PC-3 (cell line): ENCODE measurements at regions not wholly inside any gene's neighbourhood (a gene's known extent, or its start where the extent isn't known, plus 50 kb on each side); places are given as distances from the start of the nearest gene placed in this dataset.

ENCODE experiments used
- ATAC-seq: fragments of 200-7000 bp; cut with Tn5 transposase; 2 replicates; pipeline ENCODE4 v1.9.1; 2020; ENCODE audit warnings: mild to moderate bottlenecking, moderate library complexity
- BruUV-seq: library from RNA; stranded (reverse); fragments of 400-500 nt; replicated peaks from 2 replicates; lab custom pipeline; 2021; lab: Mats Ljungman, UMichigan
- CTCF ChIA-PET: fragments of 300-600 bp; sonication (Branson Sonifier 250); formaldehyde crosslinking; loops from one replicate; lab custom pipeline; 2022; ENCODE audit warnings: antibody characterized with exemption; lab: Charles Lee
- POLR2A ChIA-PET: fragments of 300-600 bp; sonication (Branson Sonifier 250); formaldehyde crosslinking; loops from one replicate; lab custom pipeline; 2022; ENCODE audit warnings: antibody characterized with exemption; ENCODE audit not compliant: unreplicated experiment; lab: Charles Lee
- DNase-seq: peaks from one replicate; pipeline ENCODE4 v3.0.0-alpha.2; 2015
- H2AFZ ChIP-seq: fragments of 300-600 bp; sonication (generic); 2 replicates; pipeline ENCODE4 v1.6.0; 2016; ENCODE audit warnings: antibody characterized with exemption, low read length
- H3F3A ChIP-seq: fragments of 300-600 bp; sonication (generic); one replicate; pipeline ENCODE4 v1.6.0; 2017; ENCODE audit warnings: antibody characterized with exemption, low read length, control low read depth, mild to moderate bottlenecking; ENCODE audit not compliant: unreplicated experiment
- H3K27ac ChIP-seq: fragments of 300-600 bp; sonication (generic); 2 replicates; pipeline ENCODE4 v1.5.1; 2016; ENCODE audit warnings: mild to moderate bottlenecking, low read length
- H3K27me3 ChIP-seq: fragments of 300-600 bp; sonication (generic); 2 replicates; pipeline ENCODE4 v1.6.1; 2016; ENCODE audit warnings: low read length, mixed read lengths
- H3K36me3 ChIP-seq: fragments of 300-600 bp; sonication (generic); 2 replicates; pipeline ENCODE4 v1.6.1; 2016; ENCODE audit warnings: low read depth, mixed run types, low read length, mixed read lengths
- H3K4me1 ChIP-seq: fragments of 300-600 bp; sonication (generic); 2 replicates; pipeline ENCODE4 v1.5.1; 2016; ENCODE audit warnings: low read length; ENCODE audit not compliant: insufficient read depth
- H3K4me2 ChIP-seq: fragments of 300-600 bp; sonication (generic); 2 replicates; pipeline ENCODE4 v1.6.0; 2016; ENCODE audit warnings: low read length
- H3K4me3 ChIP-seq: fragments of 300-600 bp; sonication (generic); 2 replicates; pipeline ENCODE4 v1.5.1; 2016; ENCODE audit warnings: mild to moderate bottlenecking, low read length, mixed read lengths
- H3K79me2 ChIP-seq: fragments of 300-600 bp; sonication (generic); 2 replicates; pipeline ENCODE4 v1.6.1; 2017; ENCODE audit warnings: low read length, mixed read lengths
- H3K9ac ChIP-seq: fragments of 300-600 bp; sonication (generic); 2 replicates; pipeline ENCODE4 v1.6.0; 2016; ENCODE audit warnings: mild to moderate bottlenecking, low read length
- H3K9me2 ChIP-seq: fragments of 300-600 bp; sonication (generic); replicated peaks from 2 replicates; pipeline ENCODE4 v1.6.1; 2016; ENCODE audit warnings: mixed run types, low read length, mixed read lengths
- H3K9me3 ChIP-seq: fragments of 300-600 bp; sonication (generic); 2 replicates; pipeline ENCODE4 v1.6.1; 2016; ENCODE audit warnings: low read length, mixed read lengths
- H4K20me1 ChIP-seq: fragments of 300-600 bp; sonication (generic); 2 replicates; pipeline ENCODE4 v1.6.1; 2016; ENCODE audit warnings: low read length, mixed read lengths
- EZH2 ChIP-seq: fragments of 300-600 bp; sonication (generic); IDR thresholded peaks from one replicate; pipeline ENCODE4 v1.6.1; 2017; ENCODE audit warnings: antibody characterized with exemption, mild to moderate bottlenecking, low read length; ENCODE audit not compliant: unreplicated experiment
- EZH2phosphoT487 ChIP-seq: fragments of 300-600 bp; sonication (generic); IDR thresholded peaks from 2 replicates; pipeline ENCODE4 v1.6.1; 2018; ENCODE audit warnings: mild to moderate bottlenecking, antibody characterized with exemption, low read length, borderline replicate concordance
- intact Hi-C: fragments of 100-400 bp; cut with micrococcal nuclease; formaldehyde crosslinking; loops from 2 replicates; pipeline ENCODE4 v1.9.0; 2023
- TF ChIP-seq, protein P1 (sequence below): fragments of 300-600 bp; sonication (generic); conservative IDR thresholded peaks from 2 replicates; pipeline ENCODE4 v1.5.1; 2017; ENCODE audit warnings: antibody characterized with exemption, low read depth, mild to moderate bottlenecking, low read length

GRCh38 chr20:19071446-19071725, 141.1 kb upstream of the SLC24A3 start:
- Histone ChIP-seq H3K4me1 (peaks cover 10% of the 10 kb centered on the region), H2AFZ (no peak overlapping the region), H3K79me2 (no peaks in the 10 kb centered on the region), H4K20me1 (no peaks in the 10 kb centered on the region), H3F3A (no peaks in the 10 kb centered on the region), H3K4me3 (no peak overlapping the region), H3K36me3 (no peaks in the 10 kb centered on the region), H3K9ac (no peak overlapping the region), H3K4me2 (no peak overlapping the region), H3K9me2 (no peaks in the 10 kb centered on the region), H3K27me3 (peaks cover 4% of the 10 kb centered on the region; the same call in 1 of the 2 replicates), H3K9me3 (no peaks in the 10 kb centered on the region), H3K27ac (no peak overlapping the region)
- intact Hi-C loops = no loop called here
- no peak for DNase-seq
- no TSS peak for BruUV-seq
- ATAC-seq = no peak
- POLR2A ChIA-PET = no interaction called here
- TF ChIP-seq EZH2 = no peak
- CTCF ChIA-PET = interaction anchor here (0.7 kb wide), 1 partner anchor 1671 kb away, joined by 4 read pairs; no protein-coding TSS in a partner anchor

- Histone ChIP-seq H2AFZ (no peak overlapping the region), H4K20me1 (no peaks in the 10 kb centered on the region), H3F3A (no peaks in the 10 kb centered on the region), H3K9me2 (no peaks in the 10 kb centered on the region), H3K4me1 (peaks cover 10% of the 10 kb centered on the region), H3K9me3 (no peaks in the 10 kb centered on the region), H3K36me3 (no peaks in the 10 kb centered on the region), H3K4me2 (no peak overlapping the region), H3K27me3 (peaks cover 4% of the 10 kb centered on the region; the same call in 1 of the 2 replicates), H3K79me2 (no peaks in the 10 kb centered on the region), H3K9ac (no peak overlapping the region), H3K27ac (no peak overlapping the region), H3K4me3 (no peak overlapping the region)
- no peak for TF ChIP-seq EZH2phosphoT487
- TF ChIP-seq, protein P1, sequence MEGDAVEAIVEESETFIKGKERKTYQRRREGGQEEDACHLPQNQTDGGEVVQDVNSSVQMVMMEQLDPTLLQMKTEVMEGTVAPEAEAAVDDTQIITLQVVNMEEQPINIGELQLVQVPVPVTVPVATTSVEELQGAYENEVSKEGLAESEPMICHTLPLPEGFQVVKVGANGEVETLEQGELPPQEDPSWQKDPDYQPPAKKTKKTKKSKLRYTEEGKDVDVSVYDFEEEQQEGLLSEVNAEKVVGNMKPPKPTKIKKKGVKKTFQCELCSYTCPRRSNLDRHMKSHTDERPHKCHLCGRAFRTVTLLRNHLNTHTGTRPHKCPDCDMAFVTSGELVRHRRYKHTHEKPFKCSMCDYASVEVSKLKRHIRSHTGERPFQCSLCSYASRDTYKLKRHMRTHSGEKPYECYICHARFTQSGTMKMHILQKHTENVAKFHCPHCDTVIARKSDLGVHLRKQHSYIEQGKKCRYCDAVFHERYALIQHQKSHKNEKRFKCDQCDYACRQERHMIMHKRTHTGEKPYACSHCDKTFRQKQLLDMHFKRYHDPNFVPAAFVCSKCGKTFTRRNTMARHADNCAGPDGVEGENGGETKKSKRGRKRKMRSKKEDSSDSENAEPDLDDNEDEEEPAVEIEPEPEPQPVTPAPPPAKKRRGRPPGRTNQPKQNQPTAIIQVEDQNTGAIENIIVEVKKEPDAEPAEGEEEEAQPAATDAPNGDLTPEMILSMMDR = no peak
- POLR2A ChIA-PET = no interaction called here
- CTCF ChIA-PET = interaction anchor here (0.7 kb wide), 1 partner anchor 1671 kb away, joined by 4 read pairs; no protein-coding TSS in a partner anchor
- no TSS peak for BruUV-seq
- no peak for ATAC-seq
- no peak for DNase-seq
- intact Hi-C loops = no loop called here
These were observed 140.4 kb upstream of the SLC24A3 start for GRCh38 chr20:19071902-19072498.

- H3K27ac ChIP-seq = no peak overlapping the region
- H3K9me2 ChIP-seq = no peaks in the 10 kb centered on the region
- ChIA-PET CTCF (no interaction called here), POLR2A (no interaction called here)
- no peaks in the 10 kb centered on the region for H3F3A ChIP-seq
- no peak overlapping the region for H3K9ac ChIP-seq
- ATAC-seq (no peak), DNase-seq (no peak)
- H3K27me3 ChIP-seq = peaks cover 4% of the 10 kb centered on the region; the same call in 1 of the 2 replicates
- H3K4me1 ChIP-seq = peaks cover 10% of the 10 kb centered on the region
- no peak overlapping the region for H3K4me3 ChIP-seq
- no TSS peak for BruUV-seq
- H4K20me1 ChIP-seq = no peaks in the 10 kb centered on the region
- no peak overlapping the region for H2AFZ ChIP-seq
- no peaks in the 10 kb centered on the region for H3K79me2 ChIP-seq
- intact Hi-C loops = no loop called here
- no peak for TF ChIP-seq EZH2
- no peak for TF ChIP-seq EZH2phosphoT487
- TF ChIP-seq, protein P1 = no peak
- no peaks in the 10 kb centered on the region for H3K36me3 ChIP-seq
- H3K4me2 ChIP-seq = no peak overlapping the region
- no peaks in the 10 kb centered on the region for H3K9me3 ChIP-seq
These were observed 139.5 kb upstream of the SLC24A3 start for GRCh38 chr20:19072988-19073387.
